ENCODE measurements at regions not wholly inside any gene's neighbourhood (a gene's known extent, or its start where the extent isn't known, plus 50 kb on each side); places are given as distances from the start of the nearest gene placed in this dataset.

DNA sequence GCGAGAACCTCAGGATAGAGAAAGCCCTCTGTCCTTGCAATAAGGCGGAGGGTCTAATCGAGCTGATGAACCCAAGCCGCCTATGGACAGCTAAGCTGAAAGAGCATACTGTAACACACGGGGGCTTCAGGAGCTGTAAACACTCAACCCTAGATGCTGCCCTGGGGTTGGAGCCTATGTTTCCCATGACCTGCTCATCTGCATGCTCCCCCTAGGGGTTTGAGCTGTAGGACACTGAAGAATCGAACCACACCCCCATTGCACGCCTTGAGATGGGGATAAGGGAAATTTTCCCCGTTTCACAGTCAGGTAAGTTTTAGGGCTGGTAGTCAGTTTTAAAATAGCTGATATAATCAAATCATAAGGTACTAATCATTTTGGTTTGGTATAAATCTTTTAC lies 675.6 kb upstream of the CDH8 start:
- H3K79me2 ChIP-seq (ENCODE audit: control insufficient read depth, insufficient read depth, low read length) = no peaks in the 10 kb centered on the region
- BruUV-seq (replicated peaks) = no TSS peak
- no peaks in the 10 kb centered on the region for H3K4me1 ChIP-seq (ENCODE audit: control insufficient read depth, insufficient read depth, low read length)
- no peak overlapping the region for H3K4me2 ChIP-seq (ENCODE audit: control insufficient read depth, insufficient read depth)
- ChIA-PET SMC1A (ENCODE audit: uncharacterized antibody, unreplicated experiment) (interaction anchor here (0.6 to 1.2 kb wide), 2 partner anchors 13 to 72 kb away, joined by 3 read pairs; no protein-coding TSS in a partner anchor), CTCF (no interaction called here), RAD21 (ENCODE audit: unreplicated experiment) (no interaction called here), POLR2A (no interaction called here)
- in situ Hi-C loops (cut with MboI) (no loop called here), intact Hi-C loops (cut with micrococcal nuclease; ENCODE audit: unreplicated experiment) (no loop called here)
- no peak overlapping the region for H3K9ac ChIP-seq (ENCODE audit: control insufficient read depth, insufficient read depth, low read length)
- no peak overlapping the region for H3K4me3 ChIP-seq
- H2AFZ ChIP-seq (ENCODE audit: control insufficient read depth, low read depth, low read length) = no peak overlapping the region
- ATAC-seq (peak; percentile 40; the same call in 1 of the 3 replicates), FAIRE-seq (no peak), DNase-seq (ENCODE audit: low read depth, low spot score) (no peak)
- WGBS (ENCODE audit: insufficient coverage, insufficient replicate concordance, low lambda C conversion rate, missing lambda C conversion rate) = 59% methylated on average over 8 of the region's 8 CpGs
- H3K27me3 ChIP-seq (replicated peaks in 1 of 2; ENCODE audit: control insufficient read depth in 2 of 2, insufficient read depth in 2 of 2, low read length in 1 of 2) = no peaks in the 10 kb centered on the region
- TF ChIP-seq CREB1 (IDR thresholded peaks at IDR 0.05; ENCODE audit: low read depth) (no peak), ZZZ3 (IDR thresholded peaks at IDR 0.05; ENCODE audit: control insufficient read depth, insufficient read length, low read depth) (no peak), SPI1 (IDR thresholded peaks at IDR 0.05; ENCODE audit: borderline replicate concordance, insufficient read depth, low read depth, low read length) (no peak), BRCA1 (IDR thresholded peaks at IDR 0.05; ENCODE audit: low read depth, low read length) (no peak), BHLHE40 (IDR thresholded peaks at IDR 0.05; ENCODE audit: borderline replicate concordance in 1 of 2, low read depth in 2 of 2, low read length in 1 of 2) (no peak), MTA3 (IDR thresholded peaks at IDR 0.05; ENCODE audit: borderline replicate concordance, low read length) (no peak), LARP7 (IDR thresholded peaks at IDR 0.05) (no peak), ZNF384 (IDR thresholded peaks at IDR 0.05; ENCODE audit: borderline replicate concordance, low read depth, low read length) (no peak), GABPA (IDR thresholded peaks at IDR 0.05; ENCODE audit: low read depth) (no peak), JUND (IDR thresholded peaks at IDR 0.05; ENCODE audit: low read depth, low read length) (no peak), ATF2 (IDR thresholded peaks at IDR 0.05; ENCODE audit: low read length) (no peak)
- TF ChIP-seq, protein P1, sequence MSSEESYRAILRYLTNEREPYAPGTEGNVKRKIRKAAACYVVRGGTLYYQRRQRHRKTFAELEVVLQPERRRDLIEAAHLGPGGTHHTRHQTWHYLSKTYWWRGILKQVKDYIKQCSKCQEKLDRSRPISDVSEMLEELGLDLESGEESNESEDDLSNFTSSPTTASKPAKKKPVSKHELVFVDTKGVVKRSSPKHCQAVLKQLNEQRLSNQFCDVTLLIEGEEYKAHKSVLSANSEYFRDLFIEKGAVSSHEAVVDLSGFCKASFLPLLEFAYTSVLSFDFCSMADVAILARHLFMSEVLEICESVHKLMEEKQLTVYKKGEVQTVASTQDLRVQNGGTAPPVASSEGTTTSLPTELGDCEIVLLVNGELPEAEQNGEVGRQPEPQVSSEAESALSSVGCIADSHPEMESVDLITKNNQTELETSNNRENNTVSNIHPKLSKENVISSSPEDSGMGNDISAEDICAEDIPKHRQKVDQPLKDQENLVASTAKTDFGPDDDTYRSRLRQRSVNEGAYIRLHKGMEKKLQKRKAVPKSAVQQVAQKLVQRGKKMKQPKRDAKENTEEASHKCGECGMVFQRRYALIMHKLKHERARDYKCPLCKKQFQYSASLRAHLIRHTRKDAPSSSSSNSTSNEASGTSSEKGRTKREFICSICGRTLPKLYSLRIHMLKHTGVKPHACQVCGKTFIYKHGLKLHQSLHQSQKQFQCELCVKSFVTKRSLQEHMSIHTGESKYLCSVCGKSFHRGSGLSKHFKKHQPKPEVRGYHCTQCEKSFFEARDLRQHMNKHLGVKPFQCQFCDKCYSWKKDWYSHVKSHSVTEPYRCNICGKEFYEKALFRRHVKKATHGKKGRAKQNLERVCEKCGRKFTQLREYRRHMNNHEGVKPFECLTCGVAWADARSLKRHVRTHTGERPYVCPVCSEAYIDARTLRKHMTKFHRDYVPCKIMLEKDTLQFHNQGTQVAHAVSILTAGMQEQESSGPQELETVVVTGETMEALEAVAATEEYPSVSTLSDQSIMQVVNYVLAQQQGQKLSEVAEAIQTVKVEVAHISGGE (CRISPR knock-in tag; IDR thresholded peaks at IDR 0.05) = no peak
- TF ChIP-seq, protein P2, sequence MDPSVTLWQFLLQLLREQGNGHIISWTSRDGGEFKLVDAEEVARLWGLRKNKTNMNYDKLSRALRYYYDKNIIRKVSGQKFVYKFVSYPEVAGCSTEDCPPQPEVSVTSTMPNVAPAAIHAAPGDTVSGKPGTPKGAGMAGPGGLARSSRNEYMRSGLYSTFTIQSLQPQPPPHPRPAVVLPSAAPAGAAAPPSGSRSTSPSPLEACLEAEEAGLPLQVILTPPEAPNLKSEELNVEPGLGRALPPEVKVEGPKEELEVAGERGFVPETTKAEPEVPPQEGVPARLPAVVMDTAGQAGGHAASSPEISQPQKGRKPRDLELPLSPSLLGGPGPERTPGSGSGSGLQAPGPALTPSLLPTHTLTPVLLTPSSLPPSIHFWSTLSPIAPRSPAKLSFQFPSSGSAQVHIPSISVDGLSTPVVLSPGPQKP (IDR thresholded peaks at IDR 0.05; ENCODE audit: low read depth, low read length) = no peak
- TF ChIP-seq, protein P3, sequence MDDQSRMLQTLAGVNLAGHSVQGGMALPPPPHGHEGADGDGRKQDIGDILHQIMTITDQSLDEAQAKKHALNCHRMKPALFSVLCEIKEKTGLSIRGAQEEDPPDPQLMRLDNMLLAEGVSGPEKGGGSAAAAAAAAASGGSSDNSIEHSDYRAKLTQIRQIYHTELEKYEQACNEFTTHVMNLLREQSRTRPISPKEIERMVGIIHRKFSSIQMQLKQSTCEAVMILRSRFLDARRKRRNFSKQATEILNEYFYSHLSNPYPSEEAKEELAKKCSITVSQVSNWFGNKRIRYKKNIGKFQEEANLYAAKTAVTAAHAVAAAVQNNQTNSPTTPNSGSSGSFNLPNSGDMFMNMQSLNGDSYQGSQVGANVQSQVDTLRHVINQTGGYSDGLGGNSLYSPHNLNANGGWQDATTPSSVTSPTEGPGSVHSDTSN (IDR thresholded peaks at IDR 0.05; ENCODE audit: insufficient replicate concordance, low read depth, low read length) = no peak
- TF ChIP-seq, protein P4, sequence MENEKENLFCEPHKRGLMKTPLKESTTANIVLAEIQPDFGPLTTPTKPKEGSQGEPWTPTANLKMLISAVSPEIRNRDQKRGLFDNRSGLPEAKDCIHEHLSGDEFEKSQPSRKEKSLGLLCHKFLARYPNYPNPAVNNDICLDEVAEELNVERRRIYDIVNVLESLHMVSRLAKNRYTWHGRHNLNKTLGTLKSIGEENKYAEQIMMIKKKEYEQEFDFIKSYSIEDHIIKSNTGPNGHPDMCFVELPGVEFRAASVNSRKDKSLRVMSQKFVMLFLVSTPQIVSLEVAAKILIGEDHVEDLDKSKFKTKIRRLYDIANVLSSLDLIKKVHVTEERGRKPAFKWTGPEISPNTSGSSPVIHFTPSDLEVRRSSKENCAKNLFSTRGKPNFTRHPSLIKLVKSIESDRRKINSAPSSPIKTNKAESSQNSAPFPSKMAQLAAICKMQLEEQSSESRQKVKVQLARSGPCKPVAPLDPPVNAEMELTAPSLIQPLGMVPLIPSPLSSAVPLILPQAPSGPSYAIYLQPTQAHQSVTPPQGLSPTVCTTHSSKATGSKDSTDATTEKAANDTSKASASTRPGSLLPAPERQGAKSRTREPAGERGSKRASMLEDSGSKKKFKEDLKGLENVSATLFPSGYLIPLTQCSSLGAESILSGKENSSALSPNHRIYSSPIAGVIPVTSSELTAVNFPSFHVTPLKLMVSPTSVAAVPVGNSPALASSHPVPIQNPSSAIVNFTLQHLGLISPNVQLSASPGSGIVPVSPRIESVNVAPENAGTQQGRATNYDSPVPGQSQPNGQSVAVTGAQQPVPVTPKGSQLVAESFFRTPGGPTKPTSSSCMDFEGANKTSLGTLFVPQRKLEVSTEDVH (IDR thresholded peaks at IDR 0.05; ENCODE audit: low read depth, partially characterized antibody) = no peak
- H3K9me3 ChIP-seq (replicated peaks; ENCODE audit: control insufficient read depth, insufficient read depth, low read length) = no peaks in the 10 kb centered on the region
- no peak overlapping the region for H3K27ac ChIP-seq (ENCODE audit: control insufficient read depth, insufficient read depth)
- no peaks in the 10 kb centered on the region for H3K36me3 ChIP-seq (ENCODE audit: control insufficient read depth in 2 of 2, insufficient read depth in 2 of 2, low read length in 1 of 2)
- no peaks in the 10 kb centered on the region for H4K20me1 ChIP-seq (ENCODE audit: control insufficient read depth, insufficient read depth)
